HG03064 (cell line): ENCODE measurements at regions not wholly inside any gene's neighbourhood (a gene's known extent, or its start where the extent isn't known, plus 50 kb on each side); places are given as distances from the start of the nearest gene placed in this dataset.
"Not testable (repeated sequence)": the region's sequence is repeated elsewhere in the genome, so short reads cannot be mapped to it uniquely, and the experiment has no call there.

Source experiments
- ATAC-seq: cut with Tn5 transposase; IDR thresholded peaks from one replicate; pipeline ENCODE4 v1.9.1; 2021; ENCODE audit warnings: low read depth; ENCODE audit not compliant: unreplicated experiment

DNA sequence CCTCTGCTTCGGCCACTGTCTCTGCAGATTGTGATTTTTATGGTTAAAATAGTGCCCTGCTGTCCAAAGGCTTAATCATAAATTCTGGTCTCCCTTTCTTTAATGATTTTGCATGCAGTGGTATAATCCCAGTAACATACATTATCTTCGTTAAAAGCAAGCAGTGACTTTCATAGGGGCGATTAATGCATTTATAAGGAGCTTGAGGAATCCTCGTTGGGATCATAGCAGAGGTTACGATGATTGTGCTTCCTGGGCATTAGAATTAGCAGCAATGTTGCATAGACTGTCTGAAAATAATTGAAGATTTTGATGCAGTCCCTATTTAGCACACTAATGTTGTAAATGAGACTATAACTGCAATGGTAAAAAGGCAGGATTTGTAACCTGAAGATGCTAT is 181.3 kb downstream of the PRL start:
- ATAC-seq, result no peak

DNA sequence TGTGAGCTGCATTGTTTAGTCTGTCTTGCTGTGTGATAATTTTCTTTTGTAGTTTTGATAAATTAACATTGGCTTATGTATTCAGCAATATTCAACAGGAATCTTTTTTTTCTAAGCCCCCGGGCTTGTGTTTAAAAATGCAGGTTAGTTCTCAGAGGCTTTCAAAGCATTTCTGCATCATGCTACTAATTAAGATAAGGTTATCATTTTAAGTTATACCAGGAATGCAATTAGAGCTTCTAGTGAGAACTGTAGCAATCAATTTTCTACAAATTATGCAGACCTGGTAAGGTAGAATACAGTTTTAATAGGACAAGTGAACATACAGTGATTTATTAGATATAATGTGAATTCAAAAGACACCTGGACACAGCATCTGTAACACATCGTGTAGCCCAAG is 179.2 kb downstream of the PRL start:
- no peak for ATAC-seq

GRCh38 chr6:22119500-22119899 is 177.3 kb downstream of the PRL start:
- ATAC-seq, result no peak

- no peak for ATAC-seq
Measured at GRCh38 chr6:22124756-22125155, 172.1 kb downstream of the PRL start.

- no peak for ATAC-seq
Measured at GRCh38 chr6:22126910-22127309, 169.9 kb downstream of the PRL start.

GRCh38 chr6:22129751-22130150 is 167.1 kb downstream of the PRL start:
- ATAC-seq, result no peak

DNA sequence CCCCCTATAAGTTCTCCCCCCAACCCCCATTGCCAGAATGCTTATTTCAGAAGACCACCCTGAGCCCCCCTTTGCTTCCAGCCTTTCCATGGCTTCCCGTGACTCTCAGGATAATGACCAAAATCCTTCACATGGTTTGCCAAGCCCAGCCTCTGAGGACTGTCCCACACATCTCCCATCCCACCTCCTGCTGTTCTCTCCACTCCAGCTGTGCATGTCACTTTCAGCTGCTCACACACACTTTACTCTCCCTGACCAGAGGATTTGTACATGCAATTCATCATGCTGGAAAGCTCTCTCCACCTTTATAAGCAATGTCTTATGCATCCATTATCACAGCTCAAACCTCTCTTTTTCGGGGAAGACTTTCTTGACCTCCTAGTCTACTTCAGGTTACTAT is 164.2 kb downstream of the PRL start:
- ATAC-seq, result no peak

DNA sequence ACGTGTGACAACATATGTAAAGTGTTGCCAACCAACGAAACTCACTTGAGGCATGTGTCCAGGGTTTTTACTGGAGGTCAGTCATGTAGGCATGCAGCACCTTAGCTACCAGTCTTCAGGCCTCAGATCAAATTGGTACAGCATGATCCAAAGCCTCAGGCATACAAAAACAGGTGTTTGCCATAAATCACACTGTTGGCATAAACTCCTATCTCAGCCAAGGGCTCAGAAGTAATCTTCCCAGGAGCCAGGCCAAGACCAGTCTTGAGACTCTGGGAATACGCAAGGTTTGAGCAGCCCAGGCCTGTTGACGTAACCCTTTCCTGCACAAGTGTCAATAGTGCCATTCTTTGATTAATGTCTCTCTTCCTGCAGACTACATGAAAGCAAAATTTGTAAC is 163.5 kb downstream of the PRL start:
- no peak for ATAC-seq

- no peak for ATAC-seq
Measured at GRCh38 chr6:22134308-22134707, 162.5 kb downstream of the PRL start.

DNA sequence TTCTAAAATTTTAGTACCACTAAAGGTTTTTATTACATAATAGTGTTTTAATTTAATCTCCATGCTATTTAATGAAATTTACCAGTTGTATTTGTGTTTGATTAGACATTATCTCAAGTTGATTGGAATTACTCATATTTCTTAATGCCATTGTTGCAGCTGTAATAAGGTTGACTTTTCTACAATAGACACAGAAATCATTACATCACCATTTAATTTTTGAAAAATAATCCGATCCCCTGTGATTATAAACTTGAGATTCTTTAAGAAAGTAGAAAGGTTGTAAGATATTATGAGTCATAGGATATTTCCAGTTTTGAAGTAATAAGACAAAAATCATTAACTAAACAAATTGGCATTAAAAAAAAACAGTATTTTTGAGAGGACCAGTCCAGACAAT is 161.4 kb downstream of the PRL start:
- ATAC-seq, result no peak

GRCh38 chr6:22140736-22141135 is 156.1 kb downstream of the PRL start:
- not testable (repeated sequence) for ATAC-seq

- no peak for ATAC-seq
Measured at GRCh38 chr6:22141241-22141745, 155.5 kb downstream of the PRL start.

DNA sequence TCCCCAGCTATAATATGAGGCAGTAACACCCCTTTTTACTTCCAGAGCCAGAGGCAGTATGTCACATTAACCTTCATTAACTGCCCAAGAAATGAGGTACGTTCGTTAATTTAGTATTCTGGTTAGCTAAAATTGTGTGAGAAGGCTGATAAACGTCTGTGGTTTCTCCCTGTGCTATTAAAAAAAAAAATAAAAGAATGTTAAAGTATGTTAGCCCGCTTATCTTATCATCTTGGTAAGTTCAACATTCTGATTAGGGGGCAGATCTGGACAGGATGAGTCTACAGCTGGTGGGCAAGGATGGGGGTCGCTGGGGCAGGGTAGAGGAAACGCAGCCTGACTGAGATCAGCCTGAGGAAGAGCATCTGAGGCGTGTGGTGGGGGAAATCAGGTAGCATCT is 154.0 kb downstream of the PRL start:
- no peak for ATAC-seq

DNA sequence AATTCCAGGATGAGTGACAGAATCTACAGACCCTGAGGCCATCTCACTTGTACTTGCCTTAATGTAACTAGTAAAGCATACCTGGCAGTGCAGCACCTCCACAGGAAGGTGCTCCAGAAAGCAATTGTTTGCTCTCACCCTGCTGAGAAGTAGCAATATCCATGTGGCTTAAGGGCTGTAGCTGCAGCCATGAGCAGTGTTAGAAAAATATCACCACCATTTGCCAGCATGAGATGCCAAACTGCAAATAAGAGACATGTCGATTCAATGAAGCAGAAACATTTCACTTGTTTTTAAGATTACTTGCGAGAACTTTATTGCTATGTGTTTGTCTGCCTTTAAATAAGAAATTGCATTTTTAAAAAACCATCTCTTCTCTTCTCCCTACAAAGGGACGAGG is 151.5 kb downstream of the PRL start:
- ATAC-seq, result no peak

- no peak for ATAC-seq
Measured at GRCh38 chr6:22145823-22146677, 150.8 kb downstream of the PRL start.

GRCh38 chr6:22146678-22146930 is 150.2 kb downstream of the PRL start:
- ATAC-seq, result no peak

DNA sequence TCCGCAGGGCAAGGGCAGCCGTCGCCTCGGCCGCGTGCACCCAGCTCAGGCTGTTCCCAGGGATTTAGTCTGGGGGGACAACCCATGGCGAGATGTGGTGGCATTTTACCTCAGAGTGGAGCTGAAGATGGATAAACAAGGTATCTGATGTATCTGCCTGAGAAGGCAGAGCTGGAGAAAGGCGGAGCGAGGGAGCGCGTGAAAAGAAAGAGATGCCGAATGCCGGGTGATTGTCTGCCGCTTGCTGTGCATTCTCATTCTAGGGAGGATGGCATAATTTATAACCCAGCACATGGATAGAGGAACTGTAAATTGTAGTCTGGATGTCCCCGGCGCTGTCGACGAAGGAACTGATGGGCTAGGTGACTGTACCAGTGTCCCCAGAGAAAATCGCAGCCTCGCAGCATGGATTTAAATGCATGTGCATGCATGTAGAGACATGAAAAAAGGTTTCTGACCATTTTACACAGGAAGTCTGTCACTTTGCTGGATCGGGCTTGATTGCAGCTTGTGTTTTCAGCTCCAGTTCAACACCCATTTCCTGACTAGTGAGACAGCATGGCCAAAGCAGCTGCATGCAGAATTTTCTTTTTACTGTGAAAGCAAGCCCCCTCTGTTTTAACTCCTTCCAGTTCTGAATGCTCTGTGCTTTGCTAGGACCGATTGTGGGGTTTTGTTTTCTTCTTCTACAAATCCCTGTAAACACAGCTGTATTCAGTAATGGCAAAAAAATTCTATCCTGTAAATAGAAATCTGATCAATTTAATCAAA is 149.7 kb downstream of the PRL start:
- ATAC-seq, result no peak

DNA sequence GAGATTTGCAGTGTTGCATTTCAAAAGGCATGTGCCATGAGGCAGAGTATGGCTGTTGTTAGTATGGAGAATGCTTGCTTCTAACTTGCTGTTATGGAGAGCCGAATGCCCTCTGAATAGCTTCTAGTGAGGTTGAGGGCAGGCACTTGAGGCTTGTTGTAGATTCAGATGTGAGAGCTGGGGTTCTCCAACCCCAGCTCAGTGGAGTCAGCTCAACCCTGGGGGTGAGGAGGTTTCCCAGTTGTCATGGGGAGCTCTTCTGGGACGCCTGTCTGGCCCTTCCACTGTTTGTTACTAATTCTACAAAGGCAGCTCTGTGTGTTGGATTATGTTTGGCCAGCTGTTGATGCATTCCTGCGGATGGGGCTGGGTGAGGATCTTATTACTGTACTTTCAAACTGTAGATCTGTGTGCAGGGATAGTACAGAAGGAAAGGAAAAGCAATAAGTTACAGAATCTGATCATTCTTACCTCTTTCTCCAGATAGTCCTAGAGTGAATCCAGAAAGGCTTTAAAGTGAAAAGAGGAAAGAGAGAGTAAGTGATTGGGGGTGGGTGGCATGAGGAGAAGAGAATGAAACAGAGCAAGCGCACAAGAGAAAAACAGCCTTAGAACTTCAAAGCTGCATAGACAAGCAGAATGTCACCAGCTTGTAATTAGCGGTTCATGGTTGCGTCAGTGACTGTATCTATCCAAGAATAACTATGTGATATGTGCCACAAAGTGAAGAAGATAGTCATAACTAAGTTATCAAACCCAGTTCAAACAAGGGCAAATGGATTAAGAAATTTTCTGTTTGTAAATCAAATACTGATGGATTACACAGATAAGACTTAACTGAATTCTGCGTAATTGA is 148.7 kb downstream of the PRL start:
- ATAC-seq, result no peak

- no peak for ATAC-seq
Measured at GRCh38 chr6:22149096-22149495, 147.7 kb downstream of the PRL start.

- ATAC-seq, result no peak
Measured at GRCh38 chr6:22149501-22150367, 147.1 kb downstream of the PRL start.
